Testis (tissue), 2 donors: ENCODE measurements at regions not wholly inside any gene's neighbourhood (a gene's known extent, or its start where the extent isn't known, plus 50 kb on each side); places are given as distances from the start of the nearest gene placed in this dataset.

Experiments used
- CTCF ChIP-seq, 3 experiments: fragments of 450-650 bp in 2 of 3; fragments of 200-600 bp in 1 of 3; sonication (generic) in 1 of 3; IDR thresholded peaks; one replicate each; pipeline ENCODE4 v1.5.1; 2016 to 2019; ENCODE audit warnings: antibody characterized with exemption in 3 of 3, mild to moderate bottlenecking in 2 of 3, moderate library complexity in 1 of 3
- POLR2A ChIP-seq: fragments of 450-650 bp; IDR thresholded peaks from one replicate; pipeline ENCODE4 v1.6.1; 2017; ENCODE audit warnings: antibody characterized with exemption, mild to moderate bottlenecking, moderate library complexity

DNA sequence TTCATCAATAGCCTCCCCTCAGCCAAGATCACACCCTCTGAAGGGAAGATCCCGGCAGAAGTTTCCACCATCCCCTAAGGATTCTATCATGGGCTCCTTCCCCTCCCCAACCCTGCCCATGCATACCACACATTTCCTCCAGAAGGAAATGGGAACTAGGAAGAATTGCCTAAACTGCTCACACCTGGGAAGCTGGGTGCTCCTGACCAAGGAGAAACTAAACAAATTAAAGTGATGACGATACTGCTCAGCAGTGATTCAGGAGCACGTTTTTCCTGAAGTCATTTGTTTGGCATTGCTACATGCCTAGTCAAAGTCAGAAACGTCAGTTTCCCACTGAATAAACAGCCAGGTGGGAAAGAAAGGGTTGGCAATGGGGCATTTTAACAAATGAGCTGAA, 136.1 kb upstream of the CDYL start:
- TF ChIP-seq POLR2A (no peak), CTCF (IDR thresholded peaks at IDR 0.05) (no peak)
